ENCODE measurements at regions not wholly inside any gene's neighbourhood (a gene's known extent, or its start where the extent isn't known, plus 50 kb on each side); places are given as distances from the start of the nearest gene placed in this dataset.

DNA sequence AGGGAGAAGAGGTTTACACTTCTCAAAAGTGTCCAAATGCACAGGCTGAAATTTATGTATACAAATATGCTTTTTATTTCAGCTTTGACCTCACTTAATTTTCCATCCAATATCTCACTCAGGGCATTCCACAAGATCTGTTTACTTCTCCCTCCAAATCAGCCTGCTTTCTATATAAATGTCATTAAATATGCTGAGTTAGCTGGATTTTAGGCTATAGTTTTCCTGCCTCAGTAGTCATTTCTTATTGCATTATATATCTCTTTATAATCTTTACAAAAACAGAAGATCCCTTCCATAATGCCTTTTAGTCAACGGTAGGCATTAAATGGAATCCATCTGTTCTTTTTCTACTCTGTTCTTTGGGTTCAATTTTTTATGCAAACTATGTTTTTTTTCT is 71.7 kb upstream of the KCND2 start:
- DNase-seq (ENCODE audit: low read depth in 3 of 3, low spot score in 2 of 3): no peak

DNA sequence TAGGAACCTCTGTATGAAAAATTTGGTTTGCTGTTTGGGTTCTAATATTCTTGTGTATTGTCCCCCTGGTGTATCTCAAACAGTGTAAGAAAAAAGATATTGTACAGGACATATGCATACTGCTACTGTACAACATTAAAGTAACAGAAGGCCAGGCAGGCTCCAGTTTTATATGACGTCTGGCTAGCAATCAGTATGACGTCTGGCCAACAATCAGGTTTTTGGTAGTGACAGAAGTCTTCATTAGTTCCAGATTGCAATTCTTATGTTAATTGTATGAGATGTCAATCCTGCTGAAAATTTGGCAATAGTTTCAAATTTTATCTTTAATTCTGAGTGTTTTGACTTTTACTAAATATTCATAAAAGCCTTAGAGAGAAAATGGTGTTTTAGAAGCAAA is 67.9 kb upstream of the KCND2 start:
- no peak for DNase-seq (ENCODE audit: low read depth in 3 of 3, low spot score in 2 of 3)

DNA sequence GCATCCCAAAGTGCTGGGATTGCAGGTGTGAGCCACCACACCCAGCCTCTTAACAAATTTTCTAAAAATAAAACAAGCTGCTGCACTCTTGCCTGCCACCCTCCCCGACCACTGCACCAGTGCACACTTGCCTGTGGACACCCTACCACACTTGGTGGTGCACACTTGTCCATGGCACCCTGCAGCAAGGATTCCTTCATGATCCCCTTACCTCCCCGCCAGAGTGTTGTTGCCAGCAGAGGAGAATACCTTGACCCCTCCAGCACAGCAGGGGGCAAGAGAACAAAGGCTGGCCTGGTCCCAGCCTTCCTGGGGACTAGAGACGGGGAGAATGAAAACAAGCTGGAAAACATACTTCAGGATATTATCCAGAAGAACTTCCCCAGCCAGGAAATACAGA is 65.9 kb upstream of the KCND2 start:
- no peak for DNase-seq (ENCODE audit: low read depth in 3 of 3, low spot score in 2 of 3)

DNA sequence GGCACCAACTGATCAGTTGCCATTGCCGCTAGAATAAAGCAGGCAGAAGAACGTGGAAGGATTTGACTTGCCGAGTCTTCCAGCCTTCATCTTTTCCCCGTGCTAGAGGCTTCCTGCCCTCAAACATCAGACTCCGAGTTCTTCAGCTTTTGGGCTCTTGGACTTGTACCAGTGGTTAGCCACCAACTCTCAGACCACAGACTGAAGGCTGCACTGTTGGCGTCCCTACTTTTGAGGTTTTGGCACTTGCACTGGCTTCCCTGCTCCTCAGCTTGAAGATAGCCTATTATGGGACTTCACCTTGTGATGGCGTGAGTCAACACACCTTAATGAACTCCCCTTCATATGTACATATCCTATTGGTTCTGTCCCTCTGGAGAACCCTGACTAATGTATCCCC is 57.3 kb upstream of the KCND2 start:
- DNase-seq (ENCODE audit: low read depth in 3 of 3, low spot score in 2 of 3): no peak

DNA sequence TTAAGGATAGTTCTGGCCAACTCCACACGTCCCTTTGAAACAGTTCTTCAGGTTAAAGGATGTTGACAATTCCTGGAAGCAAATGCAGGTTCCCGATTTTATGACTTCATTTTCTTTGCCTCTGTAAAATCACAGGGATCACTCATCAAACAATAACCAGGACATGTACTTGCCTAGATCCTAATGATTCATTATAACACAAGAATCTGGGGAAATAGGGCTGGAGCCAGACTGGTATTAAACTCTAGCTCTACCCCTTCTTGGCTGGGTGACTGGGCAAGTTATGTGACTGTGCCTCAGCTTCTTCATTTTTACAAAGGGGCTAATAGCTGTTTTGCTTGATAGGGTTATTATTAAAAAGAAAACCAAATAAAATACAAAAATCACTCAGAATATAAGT is 56.0 kb upstream of the KCND2 start:
- no peak for DNase-seq (ENCODE audit: low read depth in 3 of 3, low spot score in 2 of 3)

DNA sequence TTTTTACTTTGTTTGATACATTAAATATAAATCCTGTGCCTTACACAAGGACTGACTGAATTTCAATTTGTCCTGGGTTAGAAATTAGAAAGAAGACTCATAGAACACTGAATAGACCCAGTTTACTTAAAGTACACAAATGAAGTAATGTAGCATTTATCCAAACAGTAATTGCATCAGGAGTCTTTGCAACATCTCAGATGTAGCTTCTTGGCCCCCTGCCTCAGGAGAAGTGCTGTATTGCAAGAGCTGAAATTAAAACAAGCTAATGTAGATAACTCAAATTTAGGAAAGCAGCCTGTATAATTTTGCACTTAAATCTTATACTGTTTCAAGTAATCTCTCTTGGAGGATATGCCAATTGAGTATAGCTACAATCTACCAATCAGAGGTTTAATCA is 54.3 kb upstream of the KCND2 start:
- DNase-seq (ENCODE audit: low read depth in 3 of 3, low spot score in 2 of 3): no peak

DNA sequence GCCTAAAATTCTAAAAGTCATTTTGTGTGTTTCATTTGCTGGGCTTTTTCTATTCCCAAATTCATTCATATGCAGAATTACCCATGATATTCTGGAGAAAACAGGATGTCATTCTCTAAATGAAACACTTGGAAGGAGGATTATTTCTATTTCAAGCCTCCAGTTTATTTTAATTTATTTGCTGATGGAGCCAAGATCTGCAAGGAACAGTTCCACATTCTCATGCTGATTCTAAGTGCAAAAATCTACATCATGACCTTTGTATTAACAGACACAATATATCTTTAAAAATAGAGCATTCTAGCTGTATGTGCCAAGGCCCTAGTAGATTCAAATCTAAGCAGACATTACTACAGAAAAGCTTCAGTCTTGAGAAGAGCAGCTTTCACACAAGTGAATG is 51.3 kb upstream of the KCND2 start:
- DNase-seq (ENCODE audit: low read depth in 3 of 3, low spot score in 2 of 3): no peak

All from right renal cortex interstitium (tissue), 3 donors.